Right forelimb (tissue), 1 donor: ENCODE measurements at regions not wholly inside any gene's neighbourhood (a gene's known extent, or its start where the extent isn't known, plus 50 kb on each side); places are given as distances from the start of the nearest gene placed in this dataset.

Source experiments
- DNase-seq: peaks from one replicate; pipeline ENCODE4 v3.0.0-alpha.2; 2018

GRCh38 chr18:67633939-67634338 is 117.4 kb upstream of the DSEL start:
- no peak for DNase-seq

- DNase-seq, result no peak
Measured at GRCh38 chr18:67621906-67622305, 105.4 kb upstream of the DSEL start.

GRCh38 chr18:67621049-67621713 is 104.7 kb upstream of the DSEL start:
- no peak for DNase-seq

GRCh38 chr18:67618061-67618460 is 101.5 kb upstream of the DSEL start:
- DNase-seq, result no peak

- no peak for DNase-seq
Measured at GRCh38 chr18:67615876-67616275, 99.4 kb upstream of the DSEL start.

GRCh38 chr18:67613731-67614130 is 97.2 kb upstream of the DSEL start:
- DNase-seq, result no peak

GRCh38 chr18:67612281-67612680 is 95.8 kb upstream of the DSEL start:
- DNase-seq, result no peak

- DNase-seq, result no peak
Measured at GRCh38 chr18:67608615-67609273, 92.2 kb upstream of the DSEL start.

GRCh38 chr18:67608191-67608590 is 91.7 kb upstream of the DSEL start:
- no peak for DNase-seq

GRCh38 chr18:67600181-67601180 is 84.0 kb upstream of the DSEL start:
- DNase-seq, result no peak

- DNase-seq, result no peak
Measured at GRCh38 chr18:67599277-67599676, 82.8 kb upstream of the DSEL start.

- no peak for DNase-seq
Measured at GRCh38 chr18:67597759-67598158, 81.2 kb upstream of the DSEL start.

- DNase-seq, result no peak
Measured at GRCh38 chr18:67596003-67596402, 79.5 kb upstream of the DSEL start.

- no peak for DNase-seq
Measured at GRCh38 chr18:67590571-67591141, 74.1 kb upstream of the DSEL start.

- no peak for DNase-seq
Measured at GRCh38 chr18:67589325-67589724, 72.8 kb upstream of the DSEL start.

GRCh38 chr18:67586101-67586500 is 69.6 kb upstream of the DSEL start:
- no peak for DNase-seq

GRCh38 chr18:67583621-67584020 is 67.1 kb upstream of the DSEL start:
- DNase-seq, result no peak

GRCh38 chr18:67582488-67582887 is 66.0 kb upstream of the DSEL start:
- DNase-seq, result no peak

- DNase-seq, result no peak
Measured at GRCh38 chr18:67581178-67581577, 64.7 kb upstream of the DSEL start.

- no peak for DNase-seq
Measured at GRCh38 chr18:67577386-67577785, 60.9 kb upstream of the DSEL start.

- DNase-seq, result no peak
Measured at GRCh38 chr18:67574749-67575148, 58.2 kb upstream of the DSEL start.

GRCh38 chr18:67568166-67568565 is 51.6 kb upstream of the DSEL start:
- no peak for DNase-seq
